ENCODE measurements at regions not wholly inside any gene's neighbourhood (a gene's known extent, or its start where the extent isn't known, plus 50 kb on each side); places are given as distances from the start of the nearest gene placed in this dataset.

GRCh38 chr3:159189994-159190669, 388.3 kb downstream of the MFSD1 start:
- no peaks in the 10 kb centered on the region for H3K9me3 ChIP-seq (ENCODE audit: control insufficient read depth in 2 of 2, low read length in 2 of 2)
- H3K4me1 ChIP-seq (ENCODE audit: control insufficient read depth in 2 of 2, insufficient read depth in 2 of 2, low read length in 2 of 2), result no peaks in the 10 kb centered on the region
- H3K4me3 ChIP-seq (ENCODE audit: low read length in 2 of 2), result no peak overlapping the region
- H3K27me3 ChIP-seq (ENCODE audit: control insufficient read depth in 2 of 2, insufficient read depth in 2 of 2, low read length in 2 of 2), result no peaks in the 10 kb centered on the region
- no peak overlapping the region for H3K27ac ChIP-seq (ENCODE audit: low read depth in 2 of 2, low read length in 2 of 2)
- no peak overlapping the region for H3K9ac ChIP-seq (ENCODE audit: low read depth in 1 of 2, low read length in 2 of 2)
- no peaks in the 10 kb centered on the region for H3K36me3 ChIP-seq (ENCODE audit: control insufficient read depth in 2 of 2, insufficient read depth in 2 of 2, low read length in 2 of 2)

GRCh38 chr3:159191447-159191846, 389.6 kb downstream of the MFSD1 start:
- Histone ChIP-seq H3K9me3 (ENCODE audit: control insufficient read depth in 2 of 2, low read length in 2 of 2) (no peaks in the 10 kb centered on the region), H3K36me3 (ENCODE audit: control insufficient read depth in 2 of 2, insufficient read depth in 2 of 2, low read length in 2 of 2) (no peaks in the 10 kb centered on the region), H3K27me3 (ENCODE audit: control insufficient read depth in 2 of 2, insufficient read depth in 2 of 2, low read length in 2 of 2) (no peaks in the 10 kb centered on the region), H3K4me3 (ENCODE audit: low read length in 2 of 2) (no peak overlapping the region), H3K27ac (ENCODE audit: low read depth in 2 of 2, low read length in 2 of 2) (no peak overlapping the region), H3K4me1 (ENCODE audit: control insufficient read depth in 2 of 2, insufficient read depth in 2 of 2, low read length in 2 of 2) (no peaks in the 10 kb centered on the region), H3K9ac (ENCODE audit: low read depth in 1 of 2, low read length in 2 of 2) (no peak overlapping the region)

- H3K27me3 ChIP-seq (ENCODE audit: control insufficient read depth in 2 of 2, insufficient read depth in 2 of 2, low read length in 2 of 2), result no peaks in the 10 kb centered on the region
- H3K4me1 ChIP-seq (ENCODE audit: control insufficient read depth in 2 of 2, insufficient read depth in 2 of 2, low read length in 2 of 2), result no peaks in the 10 kb centered on the region
- H3K27ac ChIP-seq (ENCODE audit: low read depth in 2 of 2, low read length in 2 of 2), result no peak overlapping the region
- H3K9ac ChIP-seq (ENCODE audit: low read depth in 1 of 2, low read length in 2 of 2), result no peak overlapping the region
- H3K4me3 ChIP-seq (ENCODE audit: low read length in 2 of 2), result no peak overlapping the region
- no peaks in the 10 kb centered on the region for H3K36me3 ChIP-seq (ENCODE audit: control insufficient read depth in 2 of 2, insufficient read depth in 2 of 2, low read length in 2 of 2)
- H3K9me3 ChIP-seq (ENCODE audit: control insufficient read depth in 2 of 2, low read length in 2 of 2), result no peaks in the 10 kb centered on the region
These were observed 394.5 kb downstream of the MFSD1 start for GRCh38 chr3:159196359-159196758.

- H3K4me3 ChIP-seq (ENCODE audit: low read length in 2 of 2), result no peak overlapping the region
- no peaks in the 10 kb centered on the region for H3K9me3 ChIP-seq (ENCODE audit: control insufficient read depth in 2 of 2, low read length in 2 of 2)
- H3K9ac ChIP-seq (ENCODE audit: low read depth in 1 of 2, low read length in 2 of 2), result no peak overlapping the region
- no peaks in the 10 kb centered on the region for H3K4me1 ChIP-seq (ENCODE audit: control insufficient read depth in 2 of 2, insufficient read depth in 2 of 2, low read length in 2 of 2)
- no peak overlapping the region for H3K27ac ChIP-seq (ENCODE audit: low read depth in 2 of 2, low read length in 2 of 2)
- no peaks in the 10 kb centered on the region for H3K27me3 ChIP-seq (ENCODE audit: control insufficient read depth in 2 of 2, insufficient read depth in 2 of 2, low read length in 2 of 2)
- H3K36me3 ChIP-seq (ENCODE audit: control insufficient read depth in 2 of 2, insufficient read depth in 2 of 2, low read length in 2 of 2), result no peaks in the 10 kb centered on the region
These were observed 398.3 kb downstream of the MFSD1 start for GRCh38 chr3:159200176-159200575.

- Histone ChIP-seq H3K4me3 (ENCODE audit: low read length in 2 of 2) (no peak overlapping the region), H3K36me3 (ENCODE audit: control insufficient read depth in 2 of 2, insufficient read depth in 2 of 2, low read length in 2 of 2) (no peaks in the 10 kb centered on the region), H3K9me3 (ENCODE audit: control insufficient read depth in 2 of 2, low read length in 2 of 2) (no peaks in the 10 kb centered on the region), H3K4me1 (ENCODE audit: control insufficient read depth in 2 of 2, insufficient read depth in 2 of 2, low read length in 2 of 2) (no peaks in the 10 kb centered on the region), H3K9ac (ENCODE audit: low read depth in 1 of 2, low read length in 2 of 2) (no peak overlapping the region), H3K27me3 (ENCODE audit: control insufficient read depth in 2 of 2, insufficient read depth in 2 of 2, low read length in 2 of 2) (no peaks in the 10 kb centered on the region), H3K27ac (ENCODE audit: low read depth in 2 of 2, low read length in 2 of 2) (no peak overlapping the region)
These were observed 406.2 kb downstream of the MFSD1 start for GRCh38 chr3:159208050-159208449.

- no peak overlapping the region for H3K4me3 ChIP-seq (ENCODE audit: low read length in 2 of 2)
- H3K27ac ChIP-seq (ENCODE audit: low read depth in 2 of 2, low read length in 2 of 2), result no peak overlapping the region
These were observed 407.6 kb downstream of the MFSD1 start for GRCh38 chr3:159209459-159209858.

GRCh38 chr3:159210336-159210735, 408.5 kb downstream of the MFSD1 start:
- Histone ChIP-seq H3K4me1 (ENCODE audit: control insufficient read depth in 2 of 2, insufficient read depth in 2 of 2, low read length in 2 of 2) (no peaks in the 10 kb centered on the region), H3K9ac (ENCODE audit: low read depth in 1 of 2, low read length in 2 of 2) (no peak overlapping the region), H3K9me3 (ENCODE audit: control insufficient read depth in 2 of 2, low read length in 2 of 2) (no peaks in the 10 kb centered on the region), H3K27me3 (ENCODE audit: control insufficient read depth in 2 of 2, insufficient read depth in 2 of 2, low read length in 2 of 2) (no peaks in the 10 kb centered on the region), H3K4me3 (ENCODE audit: low read length in 2 of 2) (no peak overlapping the region), H3K27ac (ENCODE audit: low read depth in 2 of 2, low read length in 2 of 2) (no peak overlapping the region), H3K36me3 (ENCODE audit: control insufficient read depth in 2 of 2, insufficient read depth in 2 of 2, low read length in 2 of 2) (no peaks in the 10 kb centered on the region)

More at GRCh38 chr3:159209459-159209858, 407.6 kb downstream of the MFSD1 start:
- Histone ChIP-seq H3K36me3 (ENCODE audit: control insufficient read depth in 2 of 2, insufficient read depth in 2 of 2, low read length in 2 of 2) (no peaks in the 10 kb centered on the region), H3K4me1 (ENCODE audit: control insufficient read depth in 2 of 2, insufficient read depth in 2 of 2, low read length in 2 of 2) (no peaks in the 10 kb centered on the region), H3K9me3 (ENCODE audit: control insufficient read depth in 2 of 2, low read length in 2 of 2) (no peaks in the 10 kb centered on the region), H3K9ac (ENCODE audit: low read depth in 1 of 2, low read length in 2 of 2) (no peak overlapping the region), H3K27me3 (ENCODE audit: control insufficient read depth in 2 of 2, insufficient read depth in 2 of 2, low read length in 2 of 2) (no peaks in the 10 kb centered on the region)

- Histone ChIP-seq H3K4me1 (ENCODE audit: control insufficient read depth in 2 of 2, insufficient read depth in 2 of 2, low read length in 2 of 2) (no peaks in the 10 kb centered on the region), H3K9ac (ENCODE audit: low read depth in 1 of 2, low read length in 2 of 2) (no peak overlapping the region), H3K27ac (ENCODE audit: low read depth in 2 of 2, low read length in 2 of 2) (no peak overlapping the region), H3K4me3 (ENCODE audit: low read length in 2 of 2) (no peak overlapping the region), H3K36me3 (ENCODE audit: control insufficient read depth in 2 of 2, insufficient read depth in 2 of 2, low read length in 2 of 2) (no peaks in the 10 kb centered on the region), H3K9me3 (ENCODE audit: control insufficient read depth in 2 of 2, low read length in 2 of 2) (no peaks in the 10 kb centered on the region), H3K27me3 (ENCODE audit: control insufficient read depth in 2 of 2, insufficient read depth in 2 of 2, low read length in 2 of 2) (no peaks in the 10 kb centered on the region)
These were observed 414.5 kb downstream of the MFSD1 start for GRCh38 chr3:159216311-159216710.

- H3K4me1 ChIP-seq (ENCODE audit: control insufficient read depth in 2 of 2, insufficient read depth in 2 of 2, low read length in 2 of 2), result no peaks in the 10 kb centered on the region
- no peak overlapping the region for H3K27ac ChIP-seq (ENCODE audit: low read depth in 2 of 2, low read length in 2 of 2)
- H3K9ac ChIP-seq (ENCODE audit: low read depth in 1 of 2, low read length in 2 of 2), result no peak overlapping the region
- no peaks in the 10 kb centered on the region for H3K9me3 ChIP-seq (ENCODE audit: control insufficient read depth in 2 of 2, low read length in 2 of 2)
- H3K4me3 ChIP-seq (ENCODE audit: low read length in 2 of 2), result no peak overlapping the region
- no peaks in the 10 kb centered on the region for H3K36me3 ChIP-seq (ENCODE audit: control insufficient read depth in 2 of 2, insufficient read depth in 2 of 2, low read length in 2 of 2)
- H3K27me3 ChIP-seq (ENCODE audit: control insufficient read depth in 2 of 2, insufficient read depth in 2 of 2, low read length in 2 of 2), result no peaks in the 10 kb centered on the region
These were observed 417.4 kb downstream of the MFSD1 start for GRCh38 chr3:159219231-159219630.

GRCh38 chr3:159221335-159221734, 419.5 kb downstream of the MFSD1 start:
- H3K4me3 ChIP-seq (ENCODE audit: low read length in 2 of 2), result no peak overlapping the region
- no peaks in the 10 kb centered on the region for H3K9me3 ChIP-seq (ENCODE audit: control insufficient read depth in 2 of 2, low read length in 2 of 2)
- H3K36me3 ChIP-seq (ENCODE audit: control insufficient read depth in 2 of 2, insufficient read depth in 2 of 2, low read length in 2 of 2), result no peaks in the 10 kb centered on the region
- H3K4me1 ChIP-seq (ENCODE audit: control insufficient read depth in 2 of 2, insufficient read depth in 2 of 2, low read length in 2 of 2), result no peaks in the 10 kb centered on the region
- H3K27me3 ChIP-seq (ENCODE audit: control insufficient read depth in 2 of 2, insufficient read depth in 2 of 2, low read length in 2 of 2), result no peaks in the 10 kb centered on the region
- no peak overlapping the region for H3K27ac ChIP-seq (ENCODE audit: low read depth in 2 of 2, low read length in 2 of 2)
- H3K9ac ChIP-seq (ENCODE audit: low read depth in 1 of 2, low read length in 2 of 2), result no peak overlapping the region

Measured in mucosa of rectum (tissue), 2 donors.